Endothelial cell of umbilical vein (primary cell): ENCODE measurements at regions not wholly inside any gene's neighbourhood (a gene's known extent, or its start where the extent isn't known, plus 50 kb on each side); places are given as distances from the start of the nearest gene placed in this dataset.
"Not testable (repeated sequence)": the region's sequence is repeated elsewhere in the genome, so short reads cannot be mapped to it uniquely, and the experiment has no call there.

Experiments
- BruUV-seq: library from RNA; stranded (reverse); fragments of 400-500 nt; replicated peaks from 2 replicates; lab custom pipeline; 2021; lab: Mats Ljungman, UMichigan
- CTCF ChIA-PET: fragments of 300-600, 350-600 bp; sonication (Branson Sonifier 250); formaldehyde crosslinking; loops from one replicate; lab custom pipeline; 2021; ENCODE audit warnings: antibody characterized with exemption, inconsistent platforms; lab: Charles Lee
- POLR2A ChIA-PET: fragments of 300-600, 350-600 bp; sonication (Branson Sonifier 250); formaldehyde crosslinking; loops from one replicate; lab custom pipeline; 2021; ENCODE audit warnings: antibody characterized with exemption, inconsistent platforms; lab: Charles Lee
- DNase-seq: peaks from one replicate; pipeline ENCODE4 v3.0.0-alpha.2; 2011; ENCODE audit warnings: low read depth, low spot score
- FAIRE-seq: peaks from 2 replicates; lab custom pipeline; 2011; peaks lifted over from hg19 to GRCh38; lab: Jason Lieb, UNC
- H2AFZ ChIP-seq: 2 replicates; pipeline ENCODE4 v1.6.0; 2012; ENCODE audit warnings: low read depth, low read length, control low read depth, inconsistent platforms
- H3K27ac ChIP-seq: 2 replicates; pipeline ENCODE4 v1.5.1; 2011; ENCODE audit warnings: low read depth, mild to moderate bottlenecking, control low read depth, low read length, moderate library complexity; ENCODE audit not compliant: insufficient read depth
- H3K27me3 ChIP-seq, 2 experiments: 2 replicates each; pipeline versions ENCODE4 v1.6.0 to v1.6.1; 2011; ENCODE audit warnings: low read length in 2 of 2, mixed read lengths in 1 of 2; ENCODE audit not compliant: control insufficient read depth in 2 of 2, insufficient read depth in 2 of 2
- H3K36me3 ChIP-seq, 2 experiments: 2 replicates in 1 of 2; 3 replicates in 1 of 2; pipeline ENCODE4 v1.5.1; 2011; ENCODE audit warnings: low read length in 2 of 2, mild to moderate bottlenecking in 1 of 2, moderate library complexity in 1 of 2; ENCODE audit not compliant: control insufficient read depth in 2 of 2, insufficient read depth in 2 of 2; ENCODE audit errors: extremely low read depth in 1 of 2
- H3K4me1 ChIP-seq: 3 replicates; pipeline ENCODE4 v1.5.1; 2011; ENCODE audit warnings: mild to moderate bottlenecking, low read length; ENCODE audit not compliant: control insufficient read depth, insufficient read depth; ENCODE audit errors: extremely low read depth
- H3K4me2 ChIP-seq: 2 replicates; pipeline ENCODE4 v1.6.1; 2011; ENCODE audit warnings: low read length, control low read depth, mixed read lengths; ENCODE audit not compliant: insufficient read depth
- H3K4me3 ChIP-seq, 3 experiments: fragments of 200-600 bp in 1 of 3; sonication (generic), shearing (Covaris generic) in 1 of 3; replicated peaks in 1 of 3; 2 replicates each; pipeline ENCODE4 v1.5.1; 2011 to 2016; ENCODE audit warnings: control low read depth in 3 of 3, low read length in 3 of 3, mild to moderate bottlenecking in 2 of 3, inconsistent platforms in 1 of 3, low read depth in 1 of 3, moderate library complexity in 1 of 3; ENCODE audit not compliant: insufficient read depth in 1 of 3
- H3K79me2 ChIP-seq: 2 replicates; pipeline ENCODE4 v1.6.0; 2012; ENCODE audit warnings: low read length, inconsistent platforms; ENCODE audit not compliant: control insufficient read depth, insufficient read depth
- H3K9ac ChIP-seq: replicated peaks from 2 replicates; pipeline ENCODE3; 2011; ENCODE audit warnings: low read length, control low read depth; ENCODE audit not compliant: insufficient read depth; ENCODE audit errors: extremely low read depth
- H3K9me1 ChIP-seq: replicated peaks from 3 replicates; pipeline ENCODE4 v1.6.0; 2011; ENCODE audit warnings: mild to moderate bottlenecking, low read length; ENCODE audit not compliant: control insufficient read depth, insufficient read depth; ENCODE audit errors: extremely low read depth
- H3K9me3 ChIP-seq: replicated peaks from 2 replicates; pipeline ENCODE4 v1.5.1; 2012; ENCODE audit warnings: low read length, inconsistent platforms; ENCODE audit not compliant: control insufficient read depth, insufficient read depth
- H4K20me1 ChIP-seq: replicated peaks from 2 replicates; pipeline ENCODE3; 2011; ENCODE audit warnings: mild to moderate bottlenecking, low read length; ENCODE audit not compliant: control insufficient read depth, insufficient read depth; ENCODE audit errors: extremely low read depth
- CTCF ChIP-seq, 2 donors: IDR thresholded peaks; 1 replicate in 1 of 2; 2 replicates in 1 of 2; pipeline ENCODE4 v1.5.1; 2011; ENCODE audit warnings: low read length in 2 of 2, mild to moderate bottlenecking in 2 of 2, moderate library complexity in 2 of 2, control low read depth in 1 of 2, inconsistent platforms in 1 of 2, low read depth in 1 of 2; ENCODE audit not compliant: insufficient read depth in 1 of 2; ENCODE audit errors: extremely low read depth in 1 of 2
- EZH2 ChIP-seq: IDR thresholded peaks from 2 replicates; pipeline ENCODE4 v1.6.1; 2012; ENCODE audit warnings: borderline replicate concordance, low read depth, mild to moderate bottlenecking, moderate library complexity, low read length, inconsistent platforms; ENCODE audit not compliant: severe bottlenecking
- FOS ChIP-seq: IDR thresholded peaks from 2 replicates; pipeline ENCODE4 v1.6.1; 2011; ENCODE audit warnings: mild to moderate bottlenecking, low read length, moderate library complexity, borderline replicate concordance; ENCODE audit not compliant: insufficient read depth
- GATA2 ChIP-seq: IDR thresholded peaks from 2 replicates; pipeline ENCODE4 v1.7.0; 2011; ENCODE audit warnings: low read depth, mild to moderate bottlenecking, moderate library complexity, mixed read lengths, low read length; ENCODE audit not compliant: insufficient read length, insufficient read depth
- JUN ChIP-seq: IDR thresholded peaks from 2 replicates; pipeline ENCODE4 v1.6.1; 2011; ENCODE audit warnings: borderline replicate concordance, low read depth; ENCODE audit not compliant: insufficient read length, insufficient read depth
- MAX ChIP-seq: IDR thresholded peaks from 2 replicates; pipeline ENCODE4 v1.6.1; 2011; ENCODE audit not compliant: insufficient read depth, insufficient read length
- MYC ChIP-seq: IDR thresholded peaks from one replicate; pipeline ENCODE4 v1.6.1; 2011; ENCODE audit warnings: mild to moderate bottlenecking, low read depth, low read length
- POLR2A ChIP-seq: IDR thresholded peaks from 2 replicates; pipeline ENCODE4 v1.6.1; 2012; ENCODE audit warnings: low read depth, mild to moderate bottlenecking, control low read depth, low read length
- POLR2AphosphoS5 ChIP-seq: IDR thresholded peaks from 2 replicates; pipeline ENCODE4 v1.6.1; 2012; ENCODE audit warnings: low read depth, mild to moderate bottlenecking, control low read depth, low read length, moderate library complexity; ENCODE audit not compliant: insufficient read depth
- dilution Hi-C: fragments of 300-500 bp; cut with MboI; formaldehyde crosslinking; loops from one replicate; pipeline ENCODE4 v1.15.0; 2019; ENCODE audit warnings: low sequenced_read_pairs; ENCODE audit not compliant: extremely low pct_ligation_motif_present
- intact Hi-C: fragments of 100-400 bp; cut with micrococcal nuclease; formaldehyde crosslinking; loops from one replicate; pipeline ENCODE4 v1.10.0; 2022

GRCh38 chrX:121407627-121408026 lies 360.2 kb downstream of the GLUD2 start:
- Histone ChIP-seq H3K27ac (no peak overlapping the region), H3K4me1 (no peaks in the 10 kb centered on the region), H3K36me3 (no peaks in the 10 kb centered on the region), H3K9me3 (no peaks in the 10 kb centered on the region), H4K20me1 (no peaks in the 10 kb centered on the region), H3K4me3 (no peak overlapping the region), H3K4me2 (no peak overlapping the region), H3K27me3 (no peaks in the 10 kb centered on the region), H3K9me1 (no peaks in the 10 kb centered on the region), H2AFZ (no peak overlapping the region), H3K9ac (no peak overlapping the region), H3K79me2 (no peaks in the 10 kb centered on the region)
- TF ChIP-seq GATA2, result no peak
- TF ChIP-seq MAX, result no peak
- no peak for TF ChIP-seq MYC
- TF ChIP-seq JUN, result no peak
- no peak for TF ChIP-seq FOS
- TF ChIP-seq CTCF (IDR thresholded peaks at IDR 0.05; ENCODE audit: extremely low read depth in 1 of 2, insufficient read depth in 1 of 2, low read depth in 1 of 2, low read length in 2 of 2), result no peak
- no peak for TF ChIP-seq POLR2AphosphoS5
- no peak for TF ChIP-seq EZH2
- no peak for TF ChIP-seq POLR2A
- ChIA-PET POLR2A (no interaction called here), CTCF (no interaction called here)
- DNase-seq, result no peak
- no peak for FAIRE-seq
- dilution Hi-C loops (no loop called here), intact Hi-C loops (no loop called here)
- no TSS peak for BruUV-seq

GRCh38 chrX:121431514-121431913 lies 384.1 kb downstream of the GLUD2 start:
- POLR2A ChIA-PET, H3K9me1 ChIP-seq, H3K79me2 ChIP-seq, H3K4me1 ChIP-seq, H3K4me3 ChIP-seq, H3K27me3 ChIP-seq, DNase-seq, H3K9me3 ChIP-seq, H3K36me3 ChIP-seq, FAIRE-seq, CTCF ChIA-PET, dilution Hi-C loops, H3K4me2 ChIP-seq, H3K9ac ChIP-seq, H2AFZ ChIP-seq, H4K20me1 ChIP-seq, BruUV-seq, H3K27ac ChIP-seq, intact Hi-C loops: not testable (repeated sequence)
